DMS53 treated with DMSO at 0.1 percent for 48 hours (cell line): ENCODE measurements at regions not wholly inside any gene's neighbourhood (a gene's known extent, or its start where the extent isn't known, plus 50 kb on each side); places are given as distances from the start of the nearest gene placed in this dataset.
"Not testable (repeated sequence)": the region's sequence is repeated elsewhere in the genome, so short reads cannot be mapped to it uniquely, and the experiment has no call there.

Experiments
- DNase-seq: peaks from one replicate; lab custom pipeline; 2025; ENCODE audit not compliant: unreplicated experiment; lab: John Stamatoyannopoulos, UW

GRCh38 chr6:77089776-77090175 is 373.5 kb downstream of the HTR1B start:
- no peak for DNase-seq

- DNase-seq: not testable (repeated sequence)
These were observed 375.4 kb downstream of the HTR1B start for GRCh38 chr6:77087794-77088318.

GRCh38 chr6:77074037-77074713 is 389.1 kb downstream of the HTR1B start:
- DNase-seq: no peak

GRCh38 chr6:77073410-77073760 is 389.9 kb downstream of the HTR1B start:
- DNase-seq: no peak

- DNase-seq: no peak
These were observed 390.4 kb downstream of the HTR1B start for GRCh38 chr6:77072694-77073409.

- DNase-seq: no peak
These were observed 399.8 kb downstream of the HTR1B start for GRCh38 chr6:77063494-77063893.

GRCh38 chr6:77055711-77056110 is 407.6 kb downstream of the HTR1B start:
- no peak for DNase-seq

- no peak for DNase-seq
These were observed 422.6 kb downstream of the HTR1B start for GRCh38 chr6:77040568-77041195.

GRCh38 chr6:77038807-77039206 is 424.5 kb downstream of the HTR1B start:
- DNase-seq: no peak

- DNase-seq: no peak
These were observed 425.9 kb downstream of the HTR1B start for GRCh38 chr6:77037439-77037838.

GRCh38 chr6:77036400-77036799 is 426.9 kb downstream of the HTR1B start:
- DNase-seq: no peak

GRCh38 chr6:77034161-77034560 is 429.1 kb downstream of the HTR1B start:
- DNase-seq: no peak

GRCh38 chr6:77030929-77031674 is 432.2 kb downstream of the HTR1B start:
- no peak for DNase-seq

- no peak for DNase-seq
These were observed 436.9 kb downstream of the HTR1B start for GRCh38 chr6:77026341-77026740.

- DNase-seq: no peak
These were observed 437.5 kb downstream of the HTR1B start for GRCh38 chr6:77025736-77026223.

GRCh38 chr6:77021778-77022177 is 441.5 kb downstream of the HTR1B start:
- no peak for DNase-seq

- DNase-seq: no peak
These were observed 442.1 kb downstream of the HTR1B start for GRCh38 chr6:77021232-77021631.

GRCh38 chr6:77019081-77019480 is 444.2 kb downstream of the HTR1B start:
- DNase-seq: no peak

GRCh38 chr6:77017537-77017936 is 445.8 kb downstream of the HTR1B start:
- no peak for DNase-seq

- no peak for DNase-seq
These were observed 447.9 kb downstream of the HTR1B start for GRCh38 chr6:77015350-77015749.

- DNase-seq: no peak
These were observed 451.3 kb downstream of the HTR1B start for GRCh38 chr6:77011929-77012545.
